CD4-positive, alpha-beta T cell treated with Interleukin-2 at 100 ng/mL for 4 hours (primary cell): ENCODE measurements at regions not wholly inside any gene's neighbourhood (a gene's known extent, or its start where the extent isn't known, plus 50 kb on each side); places are given as distances from the start of the nearest gene placed in this dataset.

Source experiments
- DNase-seq: peaks from one replicate; pipeline ENCODE4 v3.0.0-alpha.2; 2020; ENCODE audit warnings: low spot score

DNA sequence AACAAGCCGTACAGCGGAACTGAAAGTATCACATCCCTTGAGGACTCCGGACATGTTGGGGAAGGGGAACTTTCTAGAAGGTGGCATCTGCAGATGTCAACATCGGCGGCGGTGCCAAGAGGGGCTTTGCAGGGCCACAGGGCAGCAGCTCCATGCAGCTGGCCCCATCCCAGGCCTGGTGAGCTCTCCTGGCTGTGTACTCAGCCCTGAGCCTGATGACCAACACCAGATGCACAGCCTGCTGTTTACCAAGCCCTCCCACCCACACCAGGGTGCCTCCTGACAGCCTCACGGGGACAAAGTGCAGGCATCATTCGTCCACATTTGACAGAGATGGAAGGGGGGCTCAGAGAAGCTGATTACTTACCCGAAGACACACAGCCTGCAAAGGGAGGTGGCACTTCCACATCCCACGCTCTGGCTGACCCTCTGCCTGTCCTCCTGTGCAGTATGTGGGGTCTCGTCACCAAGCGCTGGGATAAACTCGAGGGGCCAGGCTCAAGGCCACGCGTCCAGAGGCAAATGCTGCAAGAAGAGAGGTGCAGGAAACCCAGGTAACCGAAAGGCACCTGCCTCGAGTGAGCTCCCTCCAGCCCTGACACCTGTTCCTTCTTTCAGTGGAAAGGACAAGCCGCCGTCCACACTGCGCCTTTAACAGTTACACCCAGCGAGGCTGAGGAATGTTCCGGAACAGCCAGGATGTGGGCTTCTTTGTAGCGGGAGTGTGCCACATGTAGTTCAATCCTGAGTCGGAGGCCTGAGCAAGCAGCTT lies 69.0 kb upstream of the ASAP2 start:
- DNase-seq, result no peak

DNA sequence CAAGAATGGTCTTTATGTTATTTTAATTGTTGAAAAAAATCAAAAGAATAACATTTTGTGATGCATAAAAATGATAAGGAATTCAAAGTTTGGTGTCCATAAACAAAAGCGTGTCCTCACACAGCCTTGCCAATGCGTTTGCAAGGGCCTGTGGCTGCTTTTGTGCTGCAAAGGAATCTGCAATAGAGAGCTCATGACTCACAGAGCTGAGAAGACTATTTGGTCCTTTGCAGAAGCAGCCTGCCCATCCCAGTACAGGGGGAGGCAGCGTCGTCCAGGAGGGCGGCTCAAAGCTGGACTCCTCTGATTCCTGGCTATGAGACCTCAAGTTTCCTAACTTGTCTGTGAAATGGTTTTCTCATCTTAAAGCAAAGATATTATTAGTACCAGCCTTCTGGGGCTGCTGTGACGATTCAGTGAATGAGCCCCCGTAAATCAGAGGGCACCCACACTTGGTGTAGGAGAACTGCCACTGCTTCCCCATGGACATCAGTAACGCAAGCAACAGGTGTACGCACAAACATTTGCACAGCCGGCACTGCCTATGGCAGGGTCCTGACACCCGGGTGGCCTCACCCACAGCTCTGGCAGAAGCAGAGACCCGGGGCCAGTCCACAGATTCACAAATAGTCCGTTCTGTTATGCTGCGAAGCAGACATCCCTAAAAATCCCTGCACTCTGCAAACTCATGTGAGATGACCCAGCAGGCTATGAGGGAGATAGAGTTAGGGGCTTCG lies 70.6 kb upstream of the ASAP2 start:
- no peak for DNase-seq

DNA sequence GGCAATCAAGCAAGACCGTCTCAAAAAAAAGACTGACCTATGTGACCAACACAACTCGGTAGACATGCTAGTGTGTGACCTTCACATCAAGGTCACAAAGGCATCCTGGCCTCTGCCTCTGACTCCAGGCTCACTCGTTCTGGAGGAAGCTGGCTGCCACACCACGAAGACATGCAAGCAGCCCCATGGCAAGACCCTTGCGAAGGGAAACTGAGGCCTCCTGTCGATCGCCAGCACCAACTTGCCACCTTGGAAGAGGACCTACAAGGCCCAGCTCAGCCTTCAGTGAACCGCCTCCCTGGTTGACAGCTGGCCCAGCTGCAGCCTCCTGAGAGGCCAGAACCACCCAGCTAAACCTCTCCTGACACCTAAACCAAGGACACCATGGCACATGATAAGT lies 79.3 kb upstream of the ASAP2 start:
- no peak for DNase-seq

DNA sequence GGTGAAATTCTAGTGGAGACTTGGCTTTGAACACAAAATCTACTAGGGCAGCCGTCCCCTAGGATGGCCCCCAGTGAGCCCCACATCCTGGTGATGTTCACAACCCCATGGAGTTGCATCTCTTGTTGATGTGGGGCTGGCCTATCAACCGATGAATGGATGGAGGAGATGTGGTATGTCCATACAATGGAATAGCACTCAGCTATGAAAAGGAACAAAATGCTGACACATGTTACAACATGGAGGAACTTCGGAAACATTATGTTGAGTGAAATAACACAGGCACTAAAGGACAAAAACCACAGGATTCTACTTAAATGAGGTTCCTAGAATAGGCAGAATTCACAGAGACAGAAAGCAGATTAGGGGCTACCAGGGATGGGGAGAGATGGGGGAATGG lies 80.1 kb upstream of the ASAP2 start:
- no peak for DNase-seq

DNA sequence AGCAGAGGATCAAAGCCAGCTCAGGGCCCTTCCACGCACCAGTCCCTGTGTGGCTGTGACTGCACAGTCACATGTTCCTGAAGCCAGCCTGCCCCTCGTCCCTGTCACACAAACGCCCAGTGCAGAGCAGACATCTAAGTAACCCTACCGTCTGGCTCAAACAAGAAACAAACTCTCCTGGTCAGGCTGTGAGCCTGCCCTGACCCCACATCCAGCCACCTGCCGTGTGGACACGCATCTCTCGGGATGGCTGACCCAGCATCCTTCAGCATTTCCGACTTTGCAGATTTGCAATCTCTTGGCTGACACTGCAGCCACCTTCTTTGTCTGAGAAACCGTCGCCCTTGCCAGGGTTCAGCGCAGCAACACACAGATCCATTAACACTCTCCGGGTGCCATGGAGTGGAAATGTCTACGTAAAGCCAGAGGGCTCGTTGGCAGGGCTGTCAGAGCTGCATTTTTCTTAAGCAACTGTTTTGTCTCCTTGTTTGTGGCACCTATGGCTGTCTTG lies 82.3 kb upstream of the ASAP2 start:
- DNase-seq, result no peak

DNA sequence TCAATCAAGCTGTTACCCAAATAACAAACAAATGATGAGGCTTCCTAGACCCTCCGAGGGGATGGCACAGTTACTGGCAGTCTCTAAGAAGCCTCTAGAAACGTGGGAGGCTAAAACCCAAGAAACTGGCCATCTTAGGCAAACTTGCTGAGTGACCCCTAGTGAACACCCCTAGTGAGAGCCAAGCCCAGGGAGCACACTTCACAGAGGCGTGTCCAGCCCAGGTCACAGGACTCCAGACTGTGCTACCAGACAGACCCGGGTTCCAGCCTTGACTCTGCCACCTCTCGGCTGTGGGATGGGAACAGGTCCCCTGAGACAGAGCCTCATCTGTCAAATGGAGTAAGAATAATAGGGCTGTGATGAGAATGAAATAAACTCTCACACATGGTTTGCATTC lies 83.5 kb upstream of the ASAP2 start:
- DNase-seq, result no peak

DNA sequence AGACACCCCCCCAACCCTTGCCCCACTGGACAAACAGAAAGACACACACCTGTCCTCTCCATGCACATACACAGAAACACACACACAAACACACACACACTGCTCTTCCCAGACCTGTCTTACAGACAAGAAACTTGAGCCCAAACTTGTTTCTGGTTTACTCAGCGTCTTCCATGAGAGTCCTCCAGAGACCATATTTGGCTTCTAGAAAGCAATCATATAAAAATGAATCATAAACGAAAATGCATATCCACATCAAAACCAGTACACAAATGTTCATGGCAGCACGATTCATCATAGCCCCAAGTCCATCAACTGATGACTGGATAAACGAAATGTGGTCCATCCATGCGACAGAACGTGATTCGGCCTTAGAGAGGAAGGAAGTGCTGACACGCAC lies 84.2 kb upstream of the ASAP2 start:
- DNase-seq, result no peak

DNA sequence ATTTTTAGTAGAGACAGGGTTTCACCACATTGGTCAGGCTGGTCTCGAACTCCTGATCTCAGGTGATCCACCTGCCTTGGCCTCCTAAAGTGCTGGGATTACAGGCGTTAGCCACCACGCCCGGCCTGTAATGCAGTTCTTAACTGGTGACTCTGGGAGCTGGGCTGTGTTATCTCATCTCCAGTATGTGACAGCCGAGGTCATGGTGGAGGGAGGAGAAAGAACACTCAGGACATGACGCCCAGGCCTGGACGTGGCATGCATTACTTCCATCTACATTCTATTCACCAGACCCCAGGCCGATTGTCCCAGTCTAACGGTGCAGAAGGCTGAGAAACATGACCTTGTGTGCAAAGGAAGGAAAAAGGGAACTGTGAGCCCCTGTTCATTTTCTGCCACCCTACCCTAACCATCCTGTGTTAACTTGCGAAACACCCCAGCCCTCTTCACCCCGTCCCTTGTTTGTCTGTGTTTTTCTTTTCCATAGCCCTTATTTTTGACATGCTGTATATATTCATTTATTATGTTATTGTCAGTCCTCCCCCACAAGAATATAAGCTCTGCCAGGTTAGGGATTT lies 88.1 kb upstream of the ASAP2 start:
- DNase-seq, result no peak

DNA sequence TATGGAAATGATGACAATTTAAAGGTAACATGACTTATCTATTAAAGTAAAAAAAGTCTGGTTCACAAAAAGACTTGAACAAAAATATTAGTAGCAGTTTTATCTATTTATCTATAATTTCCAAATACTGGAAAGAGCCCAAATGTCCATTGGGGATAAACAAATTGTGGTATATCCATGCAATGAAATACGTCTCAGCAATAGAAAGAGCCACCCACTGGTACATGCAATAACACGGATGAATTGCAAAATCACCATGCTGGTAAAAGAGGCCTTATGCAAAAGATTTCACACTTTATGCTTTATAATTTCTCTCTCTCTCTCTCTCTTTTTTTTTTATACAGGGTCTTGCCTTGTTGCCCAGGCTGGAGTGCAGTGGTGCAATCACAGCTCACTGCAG lies 91.4 kb upstream of the ASAP2 start:
- DNase-seq, result no peak

DNA sequence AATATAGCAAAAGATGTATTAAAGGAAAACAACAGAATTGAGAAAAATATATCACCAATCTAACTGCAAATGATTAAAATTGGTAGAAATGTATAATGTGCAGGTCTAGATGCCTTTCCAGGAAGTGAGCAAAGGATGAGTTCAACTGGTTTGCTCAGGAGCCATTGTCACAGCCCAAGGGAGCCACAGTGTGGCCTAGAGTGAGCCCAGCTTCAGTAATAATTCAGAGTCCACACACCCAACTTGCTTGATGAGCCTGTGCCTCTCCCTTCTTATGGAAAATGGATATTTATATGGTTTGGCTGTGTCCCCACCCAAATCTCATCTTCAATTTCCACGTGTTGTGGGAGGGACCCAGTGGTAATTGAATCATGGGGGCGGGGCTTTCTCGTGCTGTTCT lies 92.2 kb upstream of the ASAP2 start:
- no peak for DNase-seq

DNA sequence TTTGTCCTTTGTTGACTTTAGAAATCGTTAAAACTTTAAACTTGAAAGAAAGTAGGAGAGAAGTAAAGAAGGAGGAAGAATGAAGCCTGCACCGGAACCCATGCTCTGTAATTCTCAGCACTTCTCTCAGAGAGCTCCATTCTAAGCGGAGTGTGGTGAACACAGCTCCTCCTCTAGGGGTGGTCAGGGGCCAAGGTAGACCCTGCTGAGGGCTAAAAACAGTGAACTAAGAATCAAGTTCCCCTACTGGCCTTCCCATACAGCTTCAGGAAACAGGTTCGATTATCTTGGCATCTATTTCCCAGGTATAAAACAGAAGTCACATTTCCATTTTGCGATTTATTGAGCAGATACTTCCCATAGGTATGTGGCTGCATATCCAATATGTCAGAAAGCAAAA lies 92.7 kb upstream of the ASAP2 start:
- no peak for DNase-seq

DNA sequence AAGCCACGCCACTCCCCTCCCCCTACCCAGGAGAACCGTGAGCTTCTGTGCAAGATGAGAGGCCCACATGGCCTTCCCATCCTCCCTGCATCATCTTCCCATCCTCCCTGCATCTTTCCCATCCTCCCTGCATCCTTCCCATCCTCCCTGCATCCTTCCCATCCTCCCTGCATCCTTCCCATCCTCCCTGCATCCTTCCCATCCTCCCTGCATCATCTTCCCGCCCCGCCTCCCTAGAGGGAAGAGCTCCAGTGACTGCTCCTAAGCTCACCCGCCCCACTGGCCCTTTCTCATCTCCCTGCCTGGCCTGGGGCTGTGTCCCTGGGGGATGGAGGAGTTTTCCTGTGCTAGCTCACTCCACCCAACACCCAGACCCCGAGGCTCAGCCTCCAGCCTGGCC lies 93.3 kb upstream of the ASAP2 start:
- DNase-seq, result no peak

DNA sequence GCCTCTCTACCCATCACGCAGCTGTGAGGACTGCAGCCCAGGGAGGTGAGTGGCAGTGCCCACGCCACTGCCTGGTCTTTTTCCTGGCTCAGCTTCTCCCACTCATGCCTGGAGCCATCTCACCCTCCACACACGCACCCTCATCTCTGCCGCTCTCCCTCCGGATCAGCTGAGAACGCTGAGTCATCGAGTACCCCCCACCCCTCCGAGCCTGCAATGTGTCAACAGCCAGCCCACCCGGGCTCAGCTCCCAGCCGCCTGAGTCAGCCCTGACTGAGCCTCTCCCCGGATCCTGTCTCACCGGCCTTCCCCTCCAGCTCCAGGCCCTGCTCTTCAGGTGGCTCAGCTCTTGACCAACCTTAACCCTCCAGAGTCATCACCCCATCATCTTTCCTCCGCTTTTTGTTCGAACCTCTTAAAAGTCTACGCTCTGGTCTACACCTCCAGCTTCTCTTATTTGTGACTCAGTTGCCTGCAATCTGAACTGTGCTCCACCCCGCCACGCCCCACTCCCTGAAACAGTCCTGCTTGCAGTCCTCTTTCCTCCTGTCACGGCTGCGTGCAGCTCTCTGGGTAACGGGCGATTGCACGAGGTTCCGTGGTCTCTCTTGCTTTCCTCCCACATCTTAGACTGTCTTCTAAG lies 94.4 kb upstream of the ASAP2 start:
- DNase-seq, result no peak

DNA sequence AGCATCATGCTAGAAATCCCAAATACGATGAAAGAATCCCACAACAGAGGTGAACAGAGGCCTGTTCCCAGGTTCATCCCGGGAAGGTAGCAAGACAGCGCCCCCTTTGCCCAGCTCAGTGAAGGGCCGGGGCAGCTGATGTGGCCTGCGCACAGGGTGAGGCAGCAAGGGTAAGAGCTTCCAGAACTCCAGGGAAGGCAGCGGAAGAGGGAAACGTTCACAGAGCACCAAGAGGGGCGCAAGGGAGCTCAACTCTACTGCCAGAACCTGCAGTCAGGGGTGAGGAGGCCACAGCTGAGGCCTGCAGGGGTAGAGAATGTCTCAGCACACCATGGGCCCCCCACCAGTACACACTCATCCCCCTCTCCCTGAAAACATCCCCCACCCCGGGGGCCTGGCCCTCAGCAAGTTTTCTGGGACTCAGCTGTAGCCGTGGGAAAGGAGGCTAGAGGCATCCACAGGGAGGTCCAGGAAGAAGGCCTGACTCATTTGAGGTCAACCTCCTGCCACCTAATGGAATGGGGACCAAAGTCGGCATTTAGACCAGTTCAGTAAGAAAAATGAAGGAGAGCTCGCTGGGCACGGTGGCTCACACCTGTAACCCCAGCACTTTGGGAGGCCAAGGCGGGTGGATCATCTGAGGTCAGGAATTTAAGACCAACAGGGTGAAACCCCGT lies 95.6 kb upstream of the ASAP2 start:
- DNase-seq, result no peak

DNA sequence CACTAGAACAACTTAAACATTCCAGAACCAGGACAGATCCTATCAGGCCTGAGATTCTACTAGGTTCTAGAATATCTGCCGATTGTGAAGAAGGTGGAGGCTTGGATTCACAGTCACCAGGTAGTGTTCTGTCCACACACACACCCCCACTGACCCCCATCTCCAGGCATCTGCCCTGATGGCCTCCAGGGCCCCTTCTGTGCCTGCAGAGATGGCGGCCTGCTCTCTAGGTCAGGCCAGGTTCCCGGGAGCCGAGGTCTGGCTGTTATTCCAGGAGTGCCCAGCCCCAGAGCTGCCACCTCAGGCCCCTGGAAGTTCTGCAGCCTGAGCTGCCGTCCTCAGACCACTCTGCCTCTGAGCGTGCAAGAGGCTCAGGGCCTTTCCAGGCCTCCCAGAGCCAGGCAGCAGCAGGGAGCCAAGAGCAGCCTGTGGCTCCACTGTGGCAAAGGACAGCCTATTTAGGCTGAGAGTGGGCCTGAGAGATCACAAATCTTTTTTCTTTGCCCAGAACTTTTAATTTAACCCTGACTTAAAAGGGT lies 96.2 kb upstream of the ASAP2 start:
- DNase-seq, result no peak

DNA sequence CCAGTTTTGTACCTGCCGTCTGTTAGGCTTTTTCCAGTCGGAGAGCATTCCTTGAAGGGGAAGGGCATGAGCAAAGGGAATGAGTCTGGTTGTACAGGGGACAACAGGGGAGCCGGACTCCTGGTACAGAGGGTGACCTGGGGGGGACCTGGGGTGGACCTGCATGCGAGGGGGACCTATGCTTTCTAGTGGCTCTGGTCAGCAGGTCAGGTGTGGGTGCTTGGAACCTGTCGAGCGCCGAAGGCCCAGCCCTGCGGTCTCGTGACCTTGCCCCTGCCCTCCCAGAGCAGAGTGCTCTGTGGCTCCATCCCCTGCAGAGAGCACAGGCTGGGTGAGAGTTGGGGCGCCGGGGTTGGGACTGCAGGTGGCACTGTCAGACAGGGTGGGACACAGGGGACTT lies 96.7 kb upstream of the ASAP2 start:
- no peak for DNase-seq

DNA sequence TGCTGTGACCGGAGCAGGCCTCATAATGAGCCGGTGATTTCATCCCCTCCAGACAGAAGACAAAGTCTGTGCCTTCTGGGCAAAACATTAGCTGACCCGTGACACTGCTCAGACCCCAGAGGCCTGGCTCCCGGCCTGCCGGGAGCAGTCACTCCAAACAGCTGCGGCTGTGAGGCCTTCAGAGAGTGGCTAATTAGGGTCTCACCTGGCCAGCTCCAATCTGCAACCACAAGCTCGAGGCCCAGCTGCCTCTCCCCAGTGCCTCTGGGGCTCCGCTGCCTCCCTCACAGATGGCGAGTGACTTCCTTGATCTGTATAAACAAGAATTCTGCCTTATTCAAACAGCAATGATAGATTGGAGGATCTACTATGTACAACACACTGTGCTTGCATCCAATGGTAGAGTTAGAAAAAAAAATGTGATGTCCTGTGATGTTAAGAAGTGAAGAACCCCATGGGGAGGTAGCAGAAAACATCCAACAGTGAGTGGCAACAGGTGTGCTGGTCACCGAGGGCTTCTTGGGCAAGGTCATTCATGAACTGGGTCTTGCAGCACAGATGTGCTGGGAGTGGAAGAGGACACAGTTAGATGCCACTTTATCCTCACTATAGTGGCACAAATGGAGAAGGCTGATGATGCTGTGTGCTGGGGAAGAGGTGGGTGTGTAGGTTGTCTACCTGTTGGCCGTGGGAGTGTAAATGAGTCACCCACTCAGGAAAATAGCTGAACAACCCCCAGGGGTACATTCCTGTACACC lies 98.2 kb upstream of the ASAP2 start:
- DNase-seq, result no peak

DNA sequence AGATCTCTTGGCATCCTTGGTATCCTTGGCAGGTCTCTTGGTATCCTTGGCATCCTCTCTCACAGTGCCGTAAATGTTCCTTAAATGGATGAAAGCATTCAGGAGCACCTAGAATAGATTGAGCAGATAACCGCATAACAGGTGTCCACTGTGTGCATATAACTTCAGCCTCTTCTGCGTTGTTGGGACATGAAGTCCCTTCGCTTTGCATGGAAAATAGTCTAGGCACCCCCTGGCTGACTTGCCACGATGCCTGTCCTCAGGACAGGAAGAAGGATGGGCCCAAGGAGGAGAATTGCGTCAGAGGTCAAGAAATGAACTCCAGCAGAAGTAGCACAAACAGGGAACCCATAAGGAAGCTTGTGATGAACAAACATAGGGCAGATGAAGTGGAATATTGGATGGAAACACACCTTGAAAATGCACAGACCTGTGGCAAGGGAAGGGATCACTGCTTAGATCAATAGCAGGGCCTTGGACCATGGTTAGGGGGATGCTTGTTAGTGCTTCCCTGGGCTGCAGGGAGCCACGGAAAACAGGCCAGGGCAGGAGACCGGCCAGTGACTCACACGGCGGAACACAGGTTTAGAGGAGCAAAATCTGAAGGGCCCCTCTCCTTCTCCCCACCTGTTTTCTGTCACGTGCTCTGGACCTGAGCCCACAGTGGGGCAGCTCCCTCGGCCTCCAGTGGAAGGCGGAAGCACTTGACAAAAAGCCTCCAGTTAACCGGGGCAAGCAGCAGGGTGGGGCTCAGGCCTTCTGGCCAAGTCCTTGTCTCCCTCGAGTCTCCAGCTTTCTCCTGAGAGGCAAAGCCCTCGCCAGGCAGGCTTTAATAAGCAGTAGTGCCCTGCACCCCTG lies 99.2 kb upstream of the ASAP2 start:
- DNase-seq, result no peak

DNA sequence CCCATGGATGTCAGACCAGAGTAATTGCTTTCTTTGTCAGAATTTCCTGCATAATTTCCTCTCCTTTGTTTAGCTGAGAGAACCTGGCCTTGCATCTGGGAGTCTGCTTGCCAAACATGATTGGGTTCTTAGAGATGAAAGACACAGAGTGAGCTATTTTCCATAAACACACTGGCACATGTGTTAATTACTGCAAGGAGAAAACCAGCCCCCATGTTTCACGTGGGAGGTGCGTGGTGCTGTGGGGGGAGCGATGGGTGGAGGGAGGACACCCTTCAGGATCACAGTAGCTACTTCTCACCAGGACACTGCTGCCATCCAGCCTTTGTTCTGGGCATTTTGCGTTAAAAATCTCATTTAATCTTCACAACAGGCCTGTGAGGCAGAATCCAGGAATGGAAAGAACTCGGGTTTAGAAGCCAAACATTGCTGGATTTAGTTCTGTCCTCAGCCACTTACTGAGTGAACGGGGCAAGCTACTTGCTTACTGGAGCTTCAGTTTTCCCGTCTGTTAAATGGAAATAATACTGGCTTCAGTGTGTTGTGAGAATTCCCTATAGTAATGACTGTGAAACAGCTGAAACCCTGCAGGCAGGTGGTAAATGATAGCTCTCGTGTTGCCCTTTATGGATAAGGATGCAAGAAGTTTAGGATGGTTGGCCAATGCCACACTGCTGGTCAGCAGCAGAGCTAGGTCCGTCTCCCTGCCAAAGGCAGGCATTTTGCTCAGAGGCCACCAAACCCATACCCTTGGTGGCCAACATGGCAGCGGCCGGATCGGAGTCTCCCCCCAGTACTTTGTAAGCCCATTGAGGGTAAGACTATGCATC lies 100.1 kb upstream of the ASAP2 start:
- DNase-seq, result no peak
